Motor neuron (in vitro differentiated cells): ENCODE measurements at regions not wholly inside any gene's neighbourhood (a gene's known extent, or its start where the extent isn't known, plus 50 kb on each side); places are given as distances from the start of the nearest gene placed in this dataset.
A peak's percentile ranks its signal among the peaks of the same experiment; 100 is the strongest.
"Not testable (repeated sequence)": the region's sequence is repeated elsewhere in the genome, so short reads cannot be mapped to it uniquely, and the experiment has no call there.

Experiments used
- ATAC-seq, 8 experiments: fragments of 200-7000 bp; cut with Tn5 transposase; replicated peaks in 6 of 8; 2 replicates each; pipeline ENCODE4 v1.8.0; 2021; ENCODE audit warnings: mild to moderate bottlenecking in 8 of 8, moderate library complexity in 8 of 8
- H3K27ac ChIP-seq, 2 donors: fragments of 250-450 bp; sonication (Bioruptor Pico); 2 replicates each; pipeline ENCODE4 v1.9.0; 2021; ENCODE audit warnings: antibody characterized with exemption in 2 of 2, mild to moderate bottlenecking in 2 of 2, moderate library complexity in 1 of 2
- H3K4me1 ChIP-seq, 2 donors: fragments of 250-450 bp; sonication (Bioruptor Pico); replicated peaks in 1 of 2; 2 replicates each; pipeline ENCODE4 v1.6.1; 2021; ENCODE audit warnings: antibody characterized with exemption in 2 of 2, mild to moderate bottlenecking in 2 of 2, moderate library complexity in 1 of 2
- H3K4me3 ChIP-seq, 5 donors: fragments of 250-450 bp; sonication (Bioruptor Pico); 2 replicates each; pipeline ENCODE4 v1.9.0; 2021; ENCODE audit warnings: antibody characterized with exemption in 5 of 5, mild to moderate bottlenecking in 5 of 5, moderate library complexity in 4 of 5
- WGBS, 10 experiments: fragments of 450-650 bp; shearing (Covaris generic); methylation state at CpG; one replicate each; pipeline ENCODE4 v1.0.0; 2022; 5-methylcytosine and 5-hydroxymethylcytosine counted together
- in situ Hi-C, 9 experiments: fragments of 400-800 bp; cut with MboI; loops; one replicate each; pipeline ENCODE4 v1.15.0; 2021; ENCODE audit warnings: low sequenced_read_pairs in 9 of 9, low pct_unique_long_range_greater_than_20kb in 2 of 9; ENCODE audit not compliant: unreplicated experiment in 9 of 9

- in situ Hi-C loops: no loop called here
- peak overlapping the region; percentile 25 to 35 for H3K27ac ChIP-seq
- peaks cover 12 to 16% of the 10 kb centered on the region in 2 donors for H3K4me1 ChIP-seq
- H3K4me3 ChIP-seq: no peak overlapping the region
- WGBS, 10 experiments: 0 to 60% (median 7%) methylated on average over 1 to 6 of the region's 6 CpGs; no CpG with 5 or more reads in 1 of the 10 experiments
- ATAC-seq: peak; percentile 74 to 91 (median 90)
Observed at GRCh38 chr20:39986173-39986904, 702.7 kb downstream of the MAFB start.

- H3K4me3 ChIP-seq: no peak overlapping the region
- 68 to 100% (median 88%) methylated on average over 1 to 5 of the region's 5 CpGs; no CpG with 5 or more reads in 3 of the 10 experiments for WGBS, 10 experiments
- no peak for ATAC-seq
- peaks cover 12 to 16% of the 10 kb centered on the region in 2 donors for H3K4me1 ChIP-seq
- in situ Hi-C loops: no loop called here
- peak overlapping the region in 1 of 2 donors; percentile 25 for H3K27ac ChIP-seq
Observed at GRCh38 chr20:39985271-39985827, 703.7 kb downstream of the MAFB start.

- H3K4me3 ChIP-seq: no peak overlapping the region
- 60 to 100% (median 80%) methylated on average over 1 of the region's 1 CpG; no CpG with 5 or more reads in 5 of the 10 experiments for WGBS, 10 experiments
- no peak overlapping the region for H3K27ac ChIP-seq
- peaks cover 12 to 16% of the 10 kb centered on the region in 2 donors for H3K4me1 ChIP-seq
- no peak for ATAC-seq
- in situ Hi-C loops: no loop called here
Observed at GRCh38 chr20:39983655-39984054, 705.4 kb downstream of the MAFB start.

- peaks cover 12 to 16% of the 10 kb centered on the region in 2 donors for H3K4me1 ChIP-seq
- no peak for ATAC-seq
- 25 to 89% (median 65%) methylated on average over 1 to 2 of the region's 2 CpGs; no CpG with 5 or more reads in 2 of the 10 experiments for WGBS, 10 experiments
- in situ Hi-C loops: no loop called here
- H3K27ac ChIP-seq: no peak overlapping the region
- no peak overlapping the region for H3K4me3 ChIP-seq
Observed at GRCh38 chr20:39983183-39983582, 705.9 kb downstream of the MAFB start.

- no peak overlapping the region for H3K27ac ChIP-seq
- in situ Hi-C loops: no loop called here
Observed at GRCh38 chr20:39974966-39975501, 714.0 kb downstream of the MAFB start.

GRCh38 chr20:39968495-39968894 lies 720.5 kb downstream of the MAFB start:
- Histone ChIP-seq H3K4me1 (no peaks in the 10 kb centered on the region), H3K27ac (no peak overlapping the region), H3K4me3 (no peak overlapping the region)
- no peak for ATAC-seq
- WGBS, 10 experiments: 100% methylated on average over 2 of the region's 2 CpGs; no CpG with 5 or more reads in 6 of the 10 experiments
- in situ Hi-C loops: no loop called here

More at GRCh38 chr20:39974966-39975501, 714.0 kb downstream of the MAFB start:
- H3K4me3 ChIP-seq: no peak overlapping the region
- peak in 1 of 8 experiments; percentile 24 for ATAC-seq
- 29 to 100% (median 81%) methylated on average over 2 to 6 of the region's 6 CpGs; no CpG with 5 or more reads in 2 of the 10 experiments for WGBS, 10 experiments
- H3K4me1 ChIP-seq: no peaks in the 10 kb centered on the region

- Histone ChIP-seq H3K27ac (no peak overlapping the region), H3K4me1 (no peaks in the 10 kb centered on the region), H3K4me3 (no peak overlapping the region)
- no peak for ATAC-seq
- in situ Hi-C loops: no loop called here
Observed at GRCh38 chr20:39967806-39968205, 721.2 kb downstream of the MAFB start.

GRCh38 chr20:39961637-39962244 lies 727.3 kb downstream of the MAFB start:
- in situ Hi-C loops: no loop called here
- Histone ChIP-seq H3K4me1 (no peaks in the 10 kb centered on the region), H3K27ac (no peak overlapping the region), H3K4me3 (no peak overlapping the region)
- ATAC-seq: peak in 3 of 8 experiments; percentile 71 to 81 (median 72)
- WGBS, 10 experiments: 0 to 85% (median 54%) methylated on average over 1 to 5 of the region's 6 CpGs; no CpG with 5 or more reads in 4 of the 10 experiments

- H3K27ac ChIP-seq: no peak overlapping the region
- no peaks in the 10 kb centered on the region for H3K4me1 ChIP-seq
- no peak overlapping the region for H3K4me3 ChIP-seq
- ATAC-seq: peak in 3 of 8 experiments; percentile 53 to 74 (median 57)
- WGBS, 10 experiments: 7 to 95% (median 53%) methylated on average over 1 to 6 of the region's 7 CpGs; no CpG with 5 or more reads in 1 of the 10 experiments
- in situ Hi-C loops: no loop called here
Observed at GRCh38 chr20:39960522-39961428, 728.3 kb downstream of the MAFB start.

GRCh38 chr20:39957911-39958310 lies 731.1 kb downstream of the MAFB start:
- in situ Hi-C loops: not testable (repeated sequence)
- 67 to 100% (median 93%) methylated on average over 2 to 3 of the region's 3 CpGs; no CpG with 5 or more reads in 5 of the 10 experiments for WGBS, 10 experiments

GRCh38 chr20:39954621-39955020 lies 734.4 kb downstream of the MAFB start:
- H3K4me3 ChIP-seq: no peak overlapping the region
- no peak overlapping the region for H3K27ac ChIP-seq
- no peaks in the 10 kb centered on the region for H3K4me1 ChIP-seq
- 0 to 100% (median 65%) methylated on average over 1 to 2 of the region's 2 CpGs; no CpG with 5 or more reads in 1 of the 10 experiments for WGBS, 10 experiments
- ATAC-seq: peak in 3 of 8 experiments; percentile 57 to 95 (median 87)
- in situ Hi-C loops: no loop called here

More at GRCh38 chr20:39957911-39958310, 731.1 kb downstream of the MAFB start:
- not testable (repeated sequence) for H3K4me1 ChIP-seq, H3K4me3 ChIP-seq, H3K27ac ChIP-seq, ATAC-seq

- in situ Hi-C loops: no loop called here
- Histone ChIP-seq H3K4me3 (no peak overlapping the region), H3K4me1 (no peaks in the 10 kb centered on the region), H3K27ac (no peak overlapping the region)
- WGBS, 10 experiments: 13 to 100% (median 50%) methylated on average over 1 to 2 of the region's 2 CpGs; no CpG with 5 or more reads in 1 of the 10 experiments
- ATAC-seq: no peak
Observed at GRCh38 chr20:39946931-39947330, 742.1 kb downstream of the MAFB start.
